SK-N-SH (cell line): ENCODE measurements at regions not wholly inside any gene's neighbourhood (a gene's known extent, or its start where the extent isn't known, plus 50 kb on each side); places are given as distances from the start of the nearest gene placed in this dataset.

Experiments
- CTCF ChIA-PET: fragments of 300-600, 350-600 bp; formaldehyde crosslinking; extraction: SDS; loops from one replicate; lab custom pipeline; 2021; lab: Yijun Ruan, JAX
- POLR2A ChIA-PET: fragments of 350-600 bp; sonication (Branson Sonifier 250); formaldehyde crosslinking; extraction: SDS; loops from one replicate; lab custom pipeline; 2020; ENCODE audit warnings: antibody characterized with exemption, inconsistent platforms; lab: Yijun Ruan, JAX
- DNase-seq: peaks from one replicate; pipeline ENCODE4 v3.0.0; 2012
- H2AFZ ChIP-seq: fragments of 200-600 bp; sonication (generic); 2 replicates; pipeline ENCODE4 v1.8.1; 2016; ENCODE audit warnings: antibody characterized with exemption, mild to moderate bottlenecking, low read depth
- H3F3A ChIP-seq: fragments of 200-600 bp; sonication (generic); replicated peaks from 2 replicates; pipeline ENCODE3; 2016; ENCODE audit warnings: antibody characterized with exemption, mild to moderate bottlenecking; ENCODE audit not compliant: insufficient read depth
- H3K27ac ChIP-seq, 2 experiments: fragments of 200-500 bp in 1 of 2; fragments of 200-600 bp in 1 of 2; sonication (Bioruptor generic) in 1 of 2; sonication (generic), shearing (Covaris generic) in 1 of 2; 2 replicates each; pipeline versions ENCODE4 v1.5.1 to v1.6.1; 2014 to 2016; ENCODE audit warnings: low read depth in 2 of 2, inconsistent platforms in 1 of 2, low read length in 1 of 2, mild to moderate bottlenecking in 1 of 2, mixed read lengths in 1 of 2
- H3K27me3 ChIP-seq: fragments of 200-600 bp; sonication (generic), shearing (Covaris generic); 2 replicates; pipeline ENCODE4 v1.6.1; 2016; ENCODE audit warnings: mixed run types; ENCODE audit not compliant: insufficient read depth
- H3K36me3 ChIP-seq, 2 experiments: fragments of 200-500 bp in 1 of 2; fragments of 200-600 bp in 1 of 2; sonication (Bioruptor generic) in 1 of 2; sonication (generic) in 1 of 2; replicated peaks in 1 of 2; 2 replicates each; pipeline versions ENCODE3 to v1.5.1; 2014 to 2016; ENCODE audit warnings: low read length in 1 of 2, mild to moderate bottlenecking in 1 of 2; ENCODE audit not compliant: insufficient read depth in 2 of 2, control insufficient read depth in 1 of 2
- H3K4me1 ChIP-seq, 2 experiments: fragments of 200-500 bp in 1 of 2; fragments of 200-600 bp in 1 of 2; sonication (Bioruptor generic) in 1 of 2; sonication (generic), shearing (Covaris generic) in 1 of 2; 2 replicates each; pipeline versions ENCODE4 v1.5.1 to v1.6.1; 2014 to 2016; ENCODE audit warnings: low read depth in 1 of 2, low read length in 1 of 2, mixed run types in 1 of 2; ENCODE audit not compliant: insufficient read depth in 2 of 2, control insufficient read depth in 1 of 2
- H3K4me2 ChIP-seq: fragments of 200-600 bp; sonication (generic), shearing (Covaris generic); 2 replicates; pipeline ENCODE4 v1.6.1; 2017; ENCODE audit warnings: mixed run types
- H3K4me3 ChIP-seq, 2 experiments: fragments of 200-500 bp in 1 of 2; fragments of 200-600 bp in 1 of 2; sonication (Bioruptor generic) in 1 of 2; sonication (generic), shearing (Covaris generic) in 1 of 2; 2 replicates each; pipeline versions ENCODE4 v1.5.1 to v1.8.1; 2014 to 2016; ENCODE audit warnings: low read depth in 2 of 2, inconsistent platforms in 1 of 2, low read length in 1 of 2, mild to moderate bottlenecking in 1 of 2, mixed read lengths in 1 of 2, moderate library complexity in 1 of 2
- H3K79me2 ChIP-seq: fragments of 200-600 bp; sonication (generic); 2 replicates; pipeline ENCODE4 v1.8.1; 2017; ENCODE audit warnings: mild to moderate bottlenecking; ENCODE audit not compliant: insufficient read depth
- H3K9ac ChIP-seq: fragments of 200-600 bp; sonication (generic); 2 replicates; pipeline ENCODE4 v1.6.1; 2017; ENCODE audit warnings: mixed run types
- H3K9me2 ChIP-seq: fragments of 200-600 bp; sonication (generic); 2 replicates; pipeline ENCODE4 v1.6.1; 2017; ENCODE audit warnings: mixed run types
- H3K9me3 ChIP-seq: fragments of 200-600 bp; sonication (generic); 2 replicates; pipeline ENCODE4 v1.6.1; 2017; ENCODE audit warnings: mixed run types, mild to moderate bottlenecking, moderate library complexity
- H4K20me1 ChIP-seq: fragments of 200-600 bp; sonication (generic); 2 replicates; pipeline ENCODE4 v1.6.1; 2017; ENCODE audit warnings: mild to moderate bottlenecking, mixed run types; ENCODE audit not compliant: insufficient read depth
- CHD2 ChIP-seq: fragments of 150-350 bp; IDR thresholded peaks from 2 replicates; pipeline ENCODE4 v1.6.1; 2018; ENCODE audit warnings: low read length; ENCODE audit not compliant: partially characterized antibody
- EP300 ChIP-seq, 2 experiments: IDR thresholded peaks; 2 replicates each; pipeline versions ENCODE4 v1.4.0 to v1.6.1; 2012; ENCODE audit warnings: borderline replicate concordance in 1 of 2, low read depth in 1 of 2, low read length in 1 of 2
- MXI1 ChIP-seq: IDR thresholded peaks from 2 replicates; pipeline ENCODE4 v1.6.1; 2012; ENCODE audit warnings: mild to moderate bottlenecking, low read depth, low read length, improper control_type of control experiment
- RAD21 ChIP-seq: IDR thresholded peaks from 2 replicates; pipeline ENCODE4 v1.6.1; 2012; ENCODE audit warnings: mild to moderate bottlenecking, low read length
- RCOR1 ChIP-seq: fragments of 150-350 bp; IDR thresholded peaks from 2 replicates; pipeline ENCODE4 v1.6.1; 2017; ENCODE audit warnings: antibody characterized with exemption, low read length
- RFX5 ChIP-seq: IDR thresholded peaks from 2 replicates; pipeline ENCODE4 v1.6.1; 2012; ENCODE audit warnings: mild to moderate bottlenecking, improper control_type of control experiment, low read length
- SMC3 ChIP-seq: IDR thresholded peaks from 2 replicates; pipeline ENCODE4 v1.6.1; 2012; ENCODE audit warnings: low read depth, low read length, improper control_type of control experiment
- TCF12 ChIP-seq: IDR thresholded peaks from 2 replicates; pipeline ENCODE4 v1.4.0; 2012
- WGBS: methylation state at CpG from one replicate; pipeline ENCODE4 v1.1.6; 2017; ENCODE audit warnings: low lambda C conversion rate; 5-methylcytosine and 5-hydroxymethylcytosine counted together
- TF ChIP-seq, protein P1 (sequence below): IDR thresholded peaks from 2 replicates; pipeline ENCODE4; 2012
- TF ChIP-seq, protein P2 (sequence below): fragments of 200-600 bp; sonication (generic); IDR thresholded peaks from 2 replicates; pipeline ENCODE4 v1.6.1; 2017; ENCODE audit warnings: antibody characterized with exemption, mild to moderate bottlenecking, moderate library complexity

DNA sequence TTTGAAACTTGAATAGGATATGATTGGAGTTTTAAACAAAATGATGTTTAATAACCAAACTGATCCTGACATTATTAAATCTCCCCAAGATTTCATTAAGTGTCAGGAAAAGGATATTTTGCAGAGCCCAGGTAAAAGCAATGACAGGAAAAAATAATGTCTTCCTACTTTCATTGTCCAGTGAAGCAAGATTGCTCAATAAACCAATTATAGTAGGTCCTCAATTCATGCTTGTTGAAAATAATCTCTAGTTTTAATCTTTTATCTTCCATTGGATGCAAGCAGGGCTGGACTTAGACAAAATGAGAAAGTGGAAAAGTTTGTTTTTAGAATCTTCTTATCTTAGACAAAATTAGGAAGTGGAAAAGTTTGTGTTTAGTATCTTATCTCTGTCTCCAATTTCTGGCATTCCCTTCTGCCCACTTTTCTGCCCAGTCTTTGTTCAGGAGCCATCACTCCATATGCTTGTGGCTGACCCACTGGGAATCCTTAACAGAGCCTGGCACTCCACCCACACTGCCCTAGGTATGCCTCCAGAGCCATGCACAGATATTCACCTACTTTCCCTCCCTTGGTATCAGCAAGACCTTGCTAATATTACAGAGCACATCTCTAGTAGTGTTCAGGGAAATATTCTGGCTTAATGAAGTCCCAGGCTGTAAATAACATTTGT, 57.0 kb upstream of the CARMIL1 start:
- POLR2A ChIA-PET: no interaction called here
- peak overlapping the region; percentile 64 for H2AFZ ChIP-seq
- no peaks in the 10 kb centered on the region for H3K9me3 ChIP-seq
- H4K20me1 ChIP-seq: no peaks in the 10 kb centered on the region
- TF ChIP-seq MXI1 (no peak), EP300 (IDR thresholded peaks at IDR 0.05; ENCODE audit: borderline replicate concordance in 1 of 2, low read depth in 1 of 2, low read length in 1 of 2) (peak in 1 of 2 experiments; percentile 31; a peak in 1 of 4 replicates)
- peaks cover 17 to 29% of the 10 kb centered on the region in 2 experiments; a peak in 3 of 4 replicates for H3K4me1 ChIP-seq
- no peaks in the 10 kb centered on the region for H3K79me2 ChIP-seq
- H3K36me3 ChIP-seq: no peaks in the 10 kb centered on the region
- H3K27ac ChIP-seq: peak overlapping the region; percentile 11 to 47; a peak in 1 of 4 replicates
- no peaks in the 10 kb centered on the region for H3K27me3 ChIP-seq
- CTCF ChIA-PET: interaction anchor here (0.7 to 3.0 kb wide), 19 partner anchors 8 to 538 kb away, joined by 3 to 34 read pairs (median 8); no protein-coding TSS in a partner anchor
- H3K9me2 ChIP-seq: no peaks in the 10 kb centered on the region
- H3F3A ChIP-seq: no peaks in the 10 kb centered on the region
- DNase-seq: no peak
- H3K4me3 ChIP-seq: no peak overlapping the region
- H3K9ac ChIP-seq: no peak overlapping the region
- H3K4me2 ChIP-seq: no peak overlapping the region

DNA sequence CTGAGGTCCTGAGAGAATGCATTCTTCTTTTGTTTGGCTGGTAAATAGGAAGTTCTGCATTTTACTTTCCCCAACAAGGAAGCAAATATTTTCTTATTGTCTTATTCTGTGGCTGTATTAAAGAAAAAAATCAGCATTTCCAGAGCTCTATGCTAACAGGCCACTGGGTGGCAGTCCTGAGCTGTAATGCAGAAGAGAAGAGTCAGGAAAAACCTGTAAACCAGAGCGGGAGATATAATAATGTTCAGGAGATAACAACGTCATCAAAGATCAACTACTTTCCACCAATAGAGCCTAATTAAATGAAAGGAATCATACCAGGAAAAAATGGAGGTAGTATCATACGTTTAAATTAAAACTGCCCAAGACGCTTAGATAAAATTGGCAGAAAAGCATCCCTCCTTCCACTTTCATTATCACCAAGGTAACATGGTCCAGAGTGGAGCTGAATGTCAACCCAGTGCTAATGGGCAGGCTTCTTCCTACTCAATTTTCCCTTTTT, 55.6 kb upstream of the CARMIL1 start:
- Histone ChIP-seq H2AFZ (peak overlapping the region; percentile 64), H3K79me2 (no peaks in the 10 kb centered on the region), H3K9me3 (no peaks in the 10 kb centered on the region), H3K4me1 (peaks cover 3 to 29% of the 10 kb centered on the region in 2 experiments; a peak in 3 of 4 replicates), H4K20me1 (no peaks in the 10 kb centered on the region), H3K4me2 (peak overlapping the region; percentile 2; the same call in 1 of the 2 replicates), H3K27me3 (no peaks in the 10 kb centered on the region), H3K36me3 (no peaks in the 10 kb centered on the region), H3F3A (no peaks in the 10 kb centered on the region), H3K9me2 (no peaks in the 10 kb centered on the region), H3K9ac (no peak overlapping the region), H3K27ac (peak overlapping the region in 1 of 2 experiments; percentile 39; a peak in 1 of 4 replicates), H3K4me3 (peak overlapping the region; percentile 21 to 39)
- POLR2A ChIA-PET: interaction anchor here (0.7 to 1.3 kb wide), 3 partner anchors 42 to 267 kb away, joined by 3 to 4 read pairs (median 4); partner anchors contain the start of gene CARMIL1
- 11% methylated on average over 4 of the region's 4 CpGs for WGBS
- TF ChIP-seq RCOR1: no peak
- TF ChIP-seq, protein P1, sequence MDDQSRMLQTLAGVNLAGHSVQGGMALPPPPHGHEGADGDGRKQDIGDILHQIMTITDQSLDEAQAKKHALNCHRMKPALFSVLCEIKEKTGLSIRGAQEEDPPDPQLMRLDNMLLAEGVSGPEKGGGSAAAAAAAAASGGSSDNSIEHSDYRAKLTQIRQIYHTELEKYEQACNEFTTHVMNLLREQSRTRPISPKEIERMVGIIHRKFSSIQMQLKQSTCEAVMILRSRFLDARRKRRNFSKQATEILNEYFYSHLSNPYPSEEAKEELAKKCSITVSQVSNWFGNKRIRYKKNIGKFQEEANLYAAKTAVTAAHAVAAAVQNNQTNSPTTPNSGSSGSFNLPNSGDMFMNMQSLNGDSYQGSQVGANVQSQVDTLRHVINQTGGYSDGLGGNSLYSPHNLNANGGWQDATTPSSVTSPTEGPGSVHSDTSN: no peak; the same call in 1 of the 2 replicates
- TF ChIP-seq CHD2: peak; percentile 41
- TF ChIP-seq RFX5: peak; percentile 47; the same call in 1 of the 2 replicates
- TF ChIP-seq SMC3: peak; percentile 90
- TF ChIP-seq MXI1: no peak
- TF ChIP-seq, protein P2, sequence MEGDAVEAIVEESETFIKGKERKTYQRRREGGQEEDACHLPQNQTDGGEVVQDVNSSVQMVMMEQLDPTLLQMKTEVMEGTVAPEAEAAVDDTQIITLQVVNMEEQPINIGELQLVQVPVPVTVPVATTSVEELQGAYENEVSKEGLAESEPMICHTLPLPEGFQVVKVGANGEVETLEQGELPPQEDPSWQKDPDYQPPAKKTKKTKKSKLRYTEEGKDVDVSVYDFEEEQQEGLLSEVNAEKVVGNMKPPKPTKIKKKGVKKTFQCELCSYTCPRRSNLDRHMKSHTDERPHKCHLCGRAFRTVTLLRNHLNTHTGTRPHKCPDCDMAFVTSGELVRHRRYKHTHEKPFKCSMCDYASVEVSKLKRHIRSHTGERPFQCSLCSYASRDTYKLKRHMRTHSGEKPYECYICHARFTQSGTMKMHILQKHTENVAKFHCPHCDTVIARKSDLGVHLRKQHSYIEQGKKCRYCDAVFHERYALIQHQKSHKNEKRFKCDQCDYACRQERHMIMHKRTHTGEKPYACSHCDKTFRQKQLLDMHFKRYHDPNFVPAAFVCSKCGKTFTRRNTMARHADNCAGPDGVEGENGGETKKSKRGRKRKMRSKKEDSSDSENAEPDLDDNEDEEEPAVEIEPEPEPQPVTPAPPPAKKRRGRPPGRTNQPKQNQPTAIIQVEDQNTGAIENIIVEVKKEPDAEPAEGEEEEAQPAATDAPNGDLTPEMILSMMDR: peak; percentile 99
- TF ChIP-seq TCF12: peak; percentile 35; the same call in 1 of the 2 replicates
- TF ChIP-seq RAD21: peak; percentile 95
- CTCF ChIA-PET: interaction anchor here (0.5 to 3.0 kb wide), 58 partner anchors 9 to 769 kb away, joined by 3 to 34 read pairs (median 4); partner anchors contain the start of gene CARMIL1
- DNase-seq: peak; percentile 64
